GM23338 (cell line): ENCODE measurements at regions not wholly inside any gene's neighbourhood (a gene's known extent, or its start where the extent isn't known, plus 50 kb on each side); places are given as distances from the start of the nearest gene placed in this dataset.

Source experiments
- CREB1 ChIP-seq: fragments of 250-450 bp; sonication (Bioruptor Pico); IDR thresholded peaks from 2 replicates; pipeline ENCODE4 v1.5.0; 2020; ENCODE audit warnings: low read depth, mild to moderate bottlenecking, moderate library complexity
- CTCF ChIP-seq, 2 experiments: fragments of 200-600 bp in 1 of 2; sonication (generic) in 1 of 2; conservative IDR thresholded peaks; 2 replicates each; pipeline versions ENCODE4 v1.5.1 to v1.6.1; 2016 to 2017; ENCODE audit warnings: antibody characterized with exemption in 2 of 2, low read depth in 2 of 2, mild to moderate bottlenecking in 2 of 2, moderate library complexity in 1 of 2
- ETS1 ChIP-seq: IDR thresholded peaks from 2 replicates; pipeline ENCODE4 v1.6.1; 2016; ENCODE audit warnings: antibody characterized with exemption
- EZH2 ChIP-seq: fragments of 200-600 bp; sonication (generic); IDR thresholded peaks from one replicate; pipeline ENCODE4 v1.8.0; 2017; ENCODE audit warnings: antibody characterized with exemption, mild to moderate bottlenecking, low read depth; ENCODE audit not compliant: unreplicated experiment
- EZH2phosphoT487 ChIP-seq: fragments of 200-600 bp; sonication (generic); IDR thresholded peaks from one replicate; pipeline ENCODE4 v1.8.1; 2018; ENCODE audit warnings: antibody characterized with exemption; ENCODE audit not compliant: unreplicated experiment
- JUNB ChIP-seq: IDR thresholded peaks from one replicate; pipeline ENCODE4 v1.6.1; 2016; ENCODE audit warnings: antibody characterized with exemption; ENCODE audit not compliant: unreplicated experiment
- POLR2AphosphoS5 ChIP-seq: IDR thresholded peaks from 2 replicates; pipeline ENCODE4 v1.6.1; 2016; ENCODE audit warnings: antibody characterized with exemption, low read depth

GRCh38 chrX:22541926-22542325 lies 269.2 kb downstream of the CBLL2 start:
- TF ChIP-seq CTCF (conservative IDR thresholded peaks at IDR 0.05; ENCODE audit: low read depth in 2 of 2) (no peak), ETS1 (no peak), EZH2 (no peak), POLR2AphosphoS5 (no peak), CREB1 (no peak), EZH2phosphoT487 (no peak), JUNB (no peak)
